ENCODE measurements at regions not wholly inside any gene's neighbourhood (a gene's known extent, or its start where the extent isn't known, plus 50 kb on each side); places are given as distances from the start of the nearest gene placed in this dataset.

DNA sequence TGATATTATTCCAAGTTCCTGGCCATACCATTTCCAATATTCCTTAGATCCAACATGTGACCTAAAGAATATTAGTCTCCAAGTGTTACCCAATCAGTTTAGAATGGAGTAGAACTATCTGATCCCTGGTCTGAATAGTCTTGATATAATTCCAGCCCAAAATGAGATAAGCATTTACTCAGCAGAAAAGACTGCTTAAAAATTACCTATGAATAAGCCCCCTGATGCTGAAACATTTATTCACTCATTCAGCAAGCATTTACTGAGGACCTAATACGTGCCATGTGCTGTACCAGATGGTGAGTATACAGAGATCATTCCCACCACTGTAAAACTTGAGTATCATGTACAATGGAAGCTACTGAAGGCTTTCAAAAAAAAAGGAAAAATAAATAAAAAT lies 157.0 kb downstream of the FAM114A2 start:
- TF ChIP-seq POLR2A (conservative IDR thresholded peaks at IDR 0.05) (no peak), EZH2 (IDR thresholded peaks at IDR 0.05; ENCODE audit: borderline replicate concordance, low read depth, low read length) (no peak), TOE1 (IDR thresholded peaks at IDR 0.05; ENCODE audit: borderline replicate concordance) (no peak), TOE1 (CRISPR knock-in tag; IDR thresholded peaks at IDR 0.05; ENCODE audit: borderline replicate concordance, low read depth) (no peak), ZNF124 (CRISPR knock-in tag; IDR thresholded peaks at IDR 0.05) (no peak), TARDBP (IDR thresholded peaks at IDR 0.05) (no peak)
- TF ChIP-seq, protein P1, sequence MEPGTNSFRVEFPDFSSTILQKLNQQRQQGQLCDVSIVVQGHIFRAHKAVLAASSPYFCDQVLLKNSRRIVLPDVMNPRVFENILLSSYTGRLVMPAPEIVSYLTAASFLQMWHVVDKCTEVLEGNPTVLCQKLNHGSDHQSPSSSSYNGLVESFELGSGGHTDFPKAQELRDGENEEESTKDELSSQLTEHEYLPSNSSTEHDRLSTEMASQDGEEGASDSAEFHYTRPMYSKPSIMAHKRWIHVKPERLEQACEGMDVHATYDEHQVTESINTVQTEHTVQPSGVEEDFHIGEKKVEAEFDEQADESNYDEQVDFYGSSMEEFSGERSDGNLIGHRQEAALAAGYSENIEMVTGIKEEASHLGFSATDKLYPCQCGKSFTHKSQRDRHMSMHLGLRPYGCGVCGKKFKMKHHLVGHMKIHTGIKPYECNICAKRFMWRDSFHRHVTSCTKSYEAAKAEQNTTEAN (CRISPR knock-in tag; IDR thresholded peaks at IDR 0.05) = no peak
- TF ChIP-seq, protein P2, sequence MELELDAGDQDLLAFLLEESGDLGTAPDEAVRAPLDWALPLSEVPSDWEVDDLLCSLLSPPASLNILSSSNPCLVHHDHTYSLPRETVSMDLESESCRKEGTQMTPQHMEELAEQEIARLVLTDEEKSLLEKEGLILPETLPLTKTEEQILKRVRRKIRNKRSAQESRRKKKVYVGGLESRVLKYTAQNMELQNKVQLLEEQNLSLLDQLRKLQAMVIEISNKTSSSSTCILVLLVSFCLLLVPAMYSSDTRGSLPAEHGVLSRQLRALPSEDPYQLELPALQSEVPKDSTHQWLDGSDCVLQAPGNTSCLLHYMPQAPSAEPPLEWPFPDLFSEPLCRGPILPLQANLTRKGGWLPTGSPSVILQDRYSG (tag; conservative IDR thresholded peaks at IDR 0.05; ENCODE audit: low read depth) = no peak
- TF ChIP-seq, protein P3, sequence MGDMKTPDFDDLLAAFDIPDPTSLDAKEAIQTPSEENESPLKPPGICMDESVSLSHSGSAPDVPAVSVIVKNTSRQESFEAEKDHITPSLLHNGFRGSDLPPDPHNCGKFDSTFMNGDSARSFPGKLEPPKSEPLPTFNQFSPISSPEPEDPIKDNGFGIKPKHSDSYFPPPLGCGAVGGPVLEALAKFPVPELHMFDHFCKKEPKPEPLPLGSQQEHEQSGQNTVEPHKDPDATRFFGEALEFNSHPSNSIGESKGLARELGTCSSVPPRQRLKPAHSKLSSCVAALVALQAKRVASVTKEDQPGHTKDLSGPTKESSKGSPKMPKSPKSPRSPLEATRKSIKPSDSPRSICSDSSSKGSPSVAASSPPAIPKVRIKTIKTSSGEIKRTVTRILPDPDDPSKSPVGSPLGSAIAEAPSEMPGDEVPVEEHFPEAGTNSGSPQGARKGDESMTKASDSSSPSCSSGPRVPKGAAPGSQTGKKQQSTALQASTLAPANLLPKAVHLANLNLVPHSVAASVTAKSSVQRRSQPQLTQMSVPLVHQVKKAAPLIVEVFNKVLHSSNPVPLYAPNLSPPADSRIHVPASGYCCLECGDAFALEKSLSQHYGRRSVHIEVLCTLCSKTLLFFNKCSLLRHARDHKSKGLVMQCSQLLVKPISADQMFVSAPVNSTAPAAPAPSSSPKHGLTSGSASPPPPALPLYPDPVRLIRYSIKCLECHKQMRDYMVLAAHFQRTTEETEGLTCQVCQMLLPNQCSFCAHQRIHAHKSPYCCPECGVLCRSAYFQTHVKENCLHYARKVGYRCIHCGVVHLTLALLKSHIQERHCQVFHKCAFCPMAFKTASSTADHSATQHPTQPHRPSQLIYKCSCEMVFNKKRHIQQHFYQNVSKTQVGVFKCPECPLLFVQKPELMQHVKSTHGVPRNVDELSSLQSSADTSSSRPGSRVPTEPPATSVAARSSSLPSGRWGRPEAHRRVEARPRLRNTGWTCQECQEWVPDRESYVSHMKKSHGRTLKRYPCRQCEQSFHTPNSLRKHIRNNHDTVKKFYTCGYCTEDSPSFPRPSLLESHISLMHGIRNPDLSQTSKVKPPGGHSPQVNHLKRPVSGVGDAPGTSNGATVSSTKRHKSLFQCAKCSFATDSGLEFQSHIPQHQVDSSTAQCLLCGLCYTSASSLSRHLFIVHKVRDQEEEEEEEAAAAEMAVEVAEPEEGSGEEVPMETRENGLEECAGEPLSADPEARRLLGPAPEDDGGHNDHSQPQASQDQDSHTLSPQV (IDR thresholded peaks at IDR 0.05) = no peak
- TF ChIP-seq, protein P4, sequence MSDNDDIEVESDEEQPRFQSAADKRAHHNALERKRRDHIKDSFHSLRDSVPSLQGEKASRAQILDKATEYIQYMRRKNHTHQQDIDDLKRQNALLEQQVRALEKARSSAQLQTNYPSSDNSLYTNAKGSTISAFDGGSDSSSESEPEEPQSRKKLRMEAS (CRISPR knock-in tag; IDR thresholded peaks at IDR 0.05) = no peak

Measured in K562 (cell line).